GM12878 (cell line): ENCODE measurements at regions not wholly inside any gene's neighbourhood (a gene's known extent, or its start where the extent isn't known, plus 50 kb on each side); places are given as distances from the start of the nearest gene placed in this dataset.

Experiments
- CBFB ChIP-seq: IDR thresholded peaks from 2 replicates; pipeline ENCODE4 v1.6.1; 2016; ENCODE audit warnings: antibody characterized with exemption, low read depth
- CEBPB ChIP-seq, 2 experiments: fragments of 150-350 bp in 1 of 2; IDR thresholded peaks; 2 replicates each; pipeline ENCODE4 v1.6.1; 2012 to 2014; ENCODE audit warnings: low read depth in 2 of 2, low read length in 2 of 2, borderline replicate concordance in 1 of 2, inconsistent platforms in 1 of 2
- GABPA ChIP-seq: IDR thresholded peaks from 2 replicates; pipeline ENCODE4 v1.6.1; 2014; ENCODE audit warnings: antibody characterized with exemption, low read depth, mild to moderate bottlenecking, inconsistent platforms
- HDAC2 ChIP-seq: fragments of 200-600 bp; sonication (generic); IDR thresholded peaks from 2 replicates; pipeline ENCODE4 v1.6.1; 2017
- IRF4 ChIP-seq: IDR thresholded peaks from 2 replicates; pipeline ENCODE4 v1.6.1; 2011; ENCODE audit warnings: low read depth, low read length
- LARP7 ChIP-seq: fragments of 450-650 bp; IDR thresholded peaks from 2 replicates; pipeline ENCODE4 v1.6.1; 2017; ENCODE audit warnings: mild to moderate bottlenecking
- PAX5 ChIP-seq: IDR thresholded peaks from 2 replicates; pipeline ENCODE4 v1.6.1; 2011; ENCODE audit warnings: low read depth, low read length, borderline replicate concordance
- POLR2A ChIP-seq: IDR thresholded peaks from 2 replicates; pipeline ENCODE4 v1.6.1; 2011; ENCODE audit warnings: low read depth, mild to moderate bottlenecking, low read length
- RCOR1 ChIP-seq: conservative IDR thresholded peaks from 2 replicates; pipeline ENCODE4 v1.6.1; 2012; ENCODE audit warnings: low read depth, low read length, improper control_type of control experiment
- ZNF274 ChIP-seq: IDR thresholded peaks from one replicate; pipeline ENCODE4 v1.8.0; 2011; ENCODE audit not compliant: insufficient read length, insufficient read depth
- TF ChIP-seq, protein P1 (sequence below): fragments of 450-650 bp; IDR thresholded peaks from 2 replicates; pipeline ENCODE4 v1.6.1; 2016; ENCODE audit warnings: mild to moderate bottlenecking
- TF ChIP-seq, protein P2 (sequence below), 3 experiments: IDR thresholded peaks in 2 of 3; conservative IDR thresholded peaks in 1 of 3; 2 replicates each; pipeline ENCODE4 v1.5.1; 2011; ENCODE audit warnings: low read depth in 3 of 3, low read length in 3 of 3, mild to moderate bottlenecking in 3 of 3, control low read depth in 2 of 3, moderate library complexity in 2 of 3, inconsistent platforms in 1 of 3, mixed read lengths in 1 of 3; ENCODE audit not compliant: control insufficient read depth in 2 of 3, insufficient read depth in 1 of 3; ENCODE audit errors: extremely low read depth in 1 of 3

DNA sequence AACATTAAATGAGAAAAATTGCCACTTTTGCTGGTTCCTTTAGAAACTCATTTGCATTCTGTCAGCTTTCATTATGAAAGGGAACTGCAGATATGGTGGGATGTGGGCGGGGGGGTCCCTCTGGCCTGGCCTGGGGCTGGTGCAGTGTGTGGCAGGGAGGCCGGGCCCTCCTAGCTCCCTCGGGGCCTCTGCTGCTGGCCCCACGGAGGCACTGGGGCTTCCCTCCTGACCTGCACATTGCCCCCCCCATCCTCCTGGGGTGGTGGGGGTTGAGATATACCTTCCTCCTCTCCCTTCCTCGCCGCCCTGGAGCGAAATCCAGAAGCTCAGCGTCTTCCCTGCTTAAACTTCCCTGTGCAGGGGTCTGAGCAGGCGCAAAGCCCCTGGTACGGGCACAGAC is 1005.9 kb downstream of the BRD1 start:
- TF ChIP-seq, protein P1, sequence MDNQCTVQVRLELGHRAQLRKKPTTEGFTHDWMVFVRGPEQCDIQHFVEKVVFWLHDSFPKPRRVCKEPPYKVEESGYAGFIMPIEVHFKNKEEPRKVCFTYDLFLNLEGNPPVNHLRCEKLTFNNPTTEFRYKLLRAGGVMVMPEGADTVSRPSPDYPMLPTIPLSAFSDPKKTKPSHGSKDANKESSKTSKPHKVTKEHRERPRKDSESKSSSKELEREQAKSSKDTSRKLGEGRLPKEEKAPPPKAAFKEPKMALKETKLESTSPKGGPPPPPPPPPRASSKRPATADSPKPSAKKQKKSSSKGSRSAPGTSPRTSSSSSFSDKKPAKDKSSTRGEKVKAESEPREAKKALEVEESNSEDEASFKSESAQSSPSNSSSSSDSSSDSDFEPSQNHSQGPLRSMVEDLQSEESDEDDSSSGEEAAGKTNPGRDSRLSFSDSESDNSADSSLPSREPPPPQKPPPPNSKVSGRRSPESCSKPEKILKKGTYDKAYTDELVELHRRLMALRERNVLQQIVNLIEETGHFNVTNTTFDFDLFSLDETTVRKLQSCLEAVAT: no peak
- TF ChIP-seq POLR2A: no peak
- TF ChIP-seq, protein P2, sequence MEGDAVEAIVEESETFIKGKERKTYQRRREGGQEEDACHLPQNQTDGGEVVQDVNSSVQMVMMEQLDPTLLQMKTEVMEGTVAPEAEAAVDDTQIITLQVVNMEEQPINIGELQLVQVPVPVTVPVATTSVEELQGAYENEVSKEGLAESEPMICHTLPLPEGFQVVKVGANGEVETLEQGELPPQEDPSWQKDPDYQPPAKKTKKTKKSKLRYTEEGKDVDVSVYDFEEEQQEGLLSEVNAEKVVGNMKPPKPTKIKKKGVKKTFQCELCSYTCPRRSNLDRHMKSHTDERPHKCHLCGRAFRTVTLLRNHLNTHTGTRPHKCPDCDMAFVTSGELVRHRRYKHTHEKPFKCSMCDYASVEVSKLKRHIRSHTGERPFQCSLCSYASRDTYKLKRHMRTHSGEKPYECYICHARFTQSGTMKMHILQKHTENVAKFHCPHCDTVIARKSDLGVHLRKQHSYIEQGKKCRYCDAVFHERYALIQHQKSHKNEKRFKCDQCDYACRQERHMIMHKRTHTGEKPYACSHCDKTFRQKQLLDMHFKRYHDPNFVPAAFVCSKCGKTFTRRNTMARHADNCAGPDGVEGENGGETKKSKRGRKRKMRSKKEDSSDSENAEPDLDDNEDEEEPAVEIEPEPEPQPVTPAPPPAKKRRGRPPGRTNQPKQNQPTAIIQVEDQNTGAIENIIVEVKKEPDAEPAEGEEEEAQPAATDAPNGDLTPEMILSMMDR (IDR thresholded peaks at IDR 0.05 in 2 of 3, conservative IDR thresholded peaks at IDR 0.05 in 1 of 3; ENCODE audit: control insufficient read depth in 2 of 3, extremely low read depth in 1 of 3, insufficient read depth in 1 of 3, low read depth in 3 of 3, low read length in 3 of 3): no peak
- TF ChIP-seq CBFB: no peak
- TF ChIP-seq CEBPB (IDR thresholded peaks at IDR 0.05; ENCODE audit: borderline replicate concordance in 1 of 2, low read depth in 2 of 2, low read length in 2 of 2): no peak
- no peak for TF ChIP-seq RCOR1
- TF ChIP-seq GABPA: no peak
- no peak for TF ChIP-seq PAX5
- TF ChIP-seq HDAC2: no peak
- no peak for TF ChIP-seq LARP7
- no peak for TF ChIP-seq IRF4
- no peak for TF ChIP-seq ZNF274
